Prostate gland (tissue), 2 donors: ENCODE measurements at regions not wholly inside any gene's neighbourhood (a gene's known extent, or its start where the extent isn't known, plus 50 kb on each side); places are given as distances from the start of the nearest gene placed in this dataset.

ENCODE experiments used
- CTCF ChIP-seq, 4 experiments: fragments of 200-600 bp in 2 of 4; fragments of 450-650 bp in 2 of 4; sonication (generic) in 2 of 4; IDR thresholded peaks; 1 replicate in 3 of 4; 2 replicates in 1 of 4; pipeline ENCODE4 v1.5.1; 2016 to 2019; ENCODE audit warnings: antibody characterized with exemption in 4 of 4, mild to moderate bottlenecking in 2 of 4, moderate library complexity in 2 of 4
- POLR2A ChIP-seq: fragments of 450-650 bp; IDR thresholded peaks from one replicate; pipeline ENCODE4 v1.6.1; 2016; ENCODE audit warnings: antibody characterized with exemption, mild to moderate bottlenecking
- POLR2AphosphoS5 ChIP-seq: sonication (generic); formaldehyde crosslinking; IDR thresholded peaks from one replicate; pipeline ENCODE4 v1.6.1; 2017; ENCODE audit warnings: antibody characterized with exemption

- TF ChIP-seq POLR2AphosphoS5 = no peak
- TF ChIP-seq CTCF (IDR thresholded peaks at IDR 0.05) = no peak
- TF ChIP-seq POLR2A = no peak
Observed at GRCh38 chr13:31522396-31522795, 216.9 kb upstream of the RXFP2 start.
